Esophagus squamous epithelium (tissue), 4 donors: ENCODE measurements at regions not wholly inside any gene's neighbourhood (a gene's known extent, or its start where the extent isn't known, plus 50 kb on each side); places are given as distances from the start of the nearest gene placed in this dataset.

Experiments used
- POLR2A ChIP-seq, 4 donors: fragments of 450-650 bp; IDR thresholded peaks; one replicate each; pipeline ENCODE4 v1.6.1; 2017; ENCODE audit warnings: antibody characterized with exemption in 4 of 4, mild to moderate bottlenecking in 4 of 4, moderate library complexity in 3 of 4
- TF ChIP-seq, protein P1 (sequence below), 6 experiments: fragments of 450-650 bp in 4 of 6; fragments of 200-600 bp in 2 of 6; sonication (generic) in 2 of 6; IDR thresholded peaks; one replicate each; pipeline ENCODE4 v1.5.1; 2016 to 2019; ENCODE audit warnings: antibody characterized with exemption in 6 of 6, mild to moderate bottlenecking in 4 of 6, moderate library complexity in 4 of 6

DNA sequence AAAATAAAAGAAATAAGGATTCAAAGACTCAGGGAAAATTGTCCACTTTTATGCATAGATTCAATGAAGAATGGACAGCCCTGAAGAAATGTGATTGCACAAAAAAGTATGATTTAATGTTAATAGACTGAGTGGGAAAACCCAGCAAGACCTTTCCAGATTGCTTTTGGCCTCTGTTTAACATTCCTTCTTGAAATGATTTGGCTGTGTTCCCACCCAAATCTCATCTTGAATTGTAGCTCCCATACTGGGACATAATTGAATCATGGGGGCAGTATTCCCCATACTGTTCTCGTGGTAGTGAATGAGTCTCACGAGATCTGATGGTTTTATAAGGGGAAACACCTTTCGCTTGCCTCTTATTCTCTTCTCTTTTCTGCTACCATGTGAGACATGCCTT, 1316.9 kb upstream of the SEL1L start:
- TF ChIP-seq POLR2A (IDR thresholded peaks at IDR 0.05), result no peak
- TF ChIP-seq, protein P1, sequence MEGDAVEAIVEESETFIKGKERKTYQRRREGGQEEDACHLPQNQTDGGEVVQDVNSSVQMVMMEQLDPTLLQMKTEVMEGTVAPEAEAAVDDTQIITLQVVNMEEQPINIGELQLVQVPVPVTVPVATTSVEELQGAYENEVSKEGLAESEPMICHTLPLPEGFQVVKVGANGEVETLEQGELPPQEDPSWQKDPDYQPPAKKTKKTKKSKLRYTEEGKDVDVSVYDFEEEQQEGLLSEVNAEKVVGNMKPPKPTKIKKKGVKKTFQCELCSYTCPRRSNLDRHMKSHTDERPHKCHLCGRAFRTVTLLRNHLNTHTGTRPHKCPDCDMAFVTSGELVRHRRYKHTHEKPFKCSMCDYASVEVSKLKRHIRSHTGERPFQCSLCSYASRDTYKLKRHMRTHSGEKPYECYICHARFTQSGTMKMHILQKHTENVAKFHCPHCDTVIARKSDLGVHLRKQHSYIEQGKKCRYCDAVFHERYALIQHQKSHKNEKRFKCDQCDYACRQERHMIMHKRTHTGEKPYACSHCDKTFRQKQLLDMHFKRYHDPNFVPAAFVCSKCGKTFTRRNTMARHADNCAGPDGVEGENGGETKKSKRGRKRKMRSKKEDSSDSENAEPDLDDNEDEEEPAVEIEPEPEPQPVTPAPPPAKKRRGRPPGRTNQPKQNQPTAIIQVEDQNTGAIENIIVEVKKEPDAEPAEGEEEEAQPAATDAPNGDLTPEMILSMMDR (IDR thresholded peaks at IDR 0.05), result no peak
